GM13977 (cell line): ENCODE measurements at regions not wholly inside any gene's neighbourhood (a gene's known extent, or its start where the extent isn't known, plus 50 kb on each side); places are given as distances from the start of the nearest gene placed in this dataset.

Experiments
- DNase-seq: peaks from one replicate; pipeline ENCODE4 v3.0.0; 2012; ENCODE audit warnings: low spot score
- in situ Hi-C: fragments of 300-500 bp; cut with MboI; formaldehyde crosslinking; loops from one replicate; pipeline ENCODE4 v1.12.0; 2022; ENCODE audit warnings: low sequenced_read_pairs, low pct_unique_long_range_greater_than_20kb, mixed read lengths, inconsistent platforms; ENCODE audit not compliant: unreplicated experiment
- TF ChIP-seq, protein P1 (sequence below): IDR thresholded peaks from 2 replicates; pipeline ENCODE4 v1.5.1; 2012; ENCODE audit warnings: mild to moderate bottlenecking, control low read depth; ENCODE audit not compliant: insufficient read depth; ENCODE audit errors: extremely low read depth, missing control alignments

DNA sequence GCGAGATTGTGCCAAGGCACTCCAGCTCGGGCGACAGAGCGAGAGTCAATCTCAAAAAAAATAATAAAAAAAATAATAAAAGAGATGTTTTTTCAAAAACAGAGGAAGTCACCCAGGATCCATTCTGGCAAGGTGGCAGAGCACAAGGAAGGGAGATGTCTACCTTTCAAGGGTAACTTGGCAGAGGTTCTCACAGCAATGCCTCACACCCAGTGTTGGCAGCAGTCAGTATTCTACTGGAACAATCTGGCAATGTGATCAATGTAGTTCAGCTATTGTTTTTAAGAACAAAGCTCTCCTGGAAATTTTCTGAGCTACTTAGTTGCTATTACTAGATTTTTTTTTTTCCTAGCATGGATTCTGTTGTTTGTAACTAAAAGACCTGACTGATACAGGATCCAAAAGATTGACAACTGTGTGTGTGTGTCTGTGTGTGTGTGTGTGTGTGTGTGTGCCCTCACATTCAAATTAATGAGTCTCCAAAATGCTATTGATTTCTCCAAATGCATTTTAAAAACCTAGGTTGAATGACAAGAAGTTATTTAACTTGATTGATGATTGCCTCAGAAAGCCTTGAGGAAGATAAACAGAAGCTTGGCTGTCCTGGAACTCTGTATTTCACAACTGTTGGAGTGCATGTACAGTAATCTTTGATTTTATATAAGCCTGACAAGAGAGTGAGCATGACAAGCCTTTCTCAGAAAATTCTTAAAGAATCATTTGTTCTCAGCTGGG lies 114.1 kb upstream of the RREB1 start:
- DNase-seq: no peak
- in situ Hi-C loops: no loop called here
- TF ChIP-seq, protein P1, sequence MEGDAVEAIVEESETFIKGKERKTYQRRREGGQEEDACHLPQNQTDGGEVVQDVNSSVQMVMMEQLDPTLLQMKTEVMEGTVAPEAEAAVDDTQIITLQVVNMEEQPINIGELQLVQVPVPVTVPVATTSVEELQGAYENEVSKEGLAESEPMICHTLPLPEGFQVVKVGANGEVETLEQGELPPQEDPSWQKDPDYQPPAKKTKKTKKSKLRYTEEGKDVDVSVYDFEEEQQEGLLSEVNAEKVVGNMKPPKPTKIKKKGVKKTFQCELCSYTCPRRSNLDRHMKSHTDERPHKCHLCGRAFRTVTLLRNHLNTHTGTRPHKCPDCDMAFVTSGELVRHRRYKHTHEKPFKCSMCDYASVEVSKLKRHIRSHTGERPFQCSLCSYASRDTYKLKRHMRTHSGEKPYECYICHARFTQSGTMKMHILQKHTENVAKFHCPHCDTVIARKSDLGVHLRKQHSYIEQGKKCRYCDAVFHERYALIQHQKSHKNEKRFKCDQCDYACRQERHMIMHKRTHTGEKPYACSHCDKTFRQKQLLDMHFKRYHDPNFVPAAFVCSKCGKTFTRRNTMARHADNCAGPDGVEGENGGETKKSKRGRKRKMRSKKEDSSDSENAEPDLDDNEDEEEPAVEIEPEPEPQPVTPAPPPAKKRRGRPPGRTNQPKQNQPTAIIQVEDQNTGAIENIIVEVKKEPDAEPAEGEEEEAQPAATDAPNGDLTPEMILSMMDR: no peak

DNA sequence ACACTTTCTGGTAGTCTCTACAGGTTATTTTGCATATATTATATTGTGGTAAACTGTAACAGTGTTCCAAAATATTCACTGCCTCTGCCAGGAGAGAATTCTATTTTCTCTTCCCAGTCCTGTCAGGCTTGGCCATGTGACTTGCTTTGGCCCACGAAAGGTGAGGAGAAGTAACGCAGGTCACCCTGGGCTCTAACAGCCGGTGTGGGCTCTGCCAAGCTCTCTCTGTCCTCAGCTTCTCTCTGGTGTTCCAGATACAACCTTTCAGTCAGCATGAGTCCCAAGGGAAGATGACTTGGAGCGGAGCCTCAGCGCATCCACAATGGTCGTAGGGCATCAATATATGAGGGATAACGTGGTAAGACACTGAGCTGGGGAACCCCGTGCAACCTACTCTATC lies 113.0 kb upstream of the RREB1 start:
- DNase-seq: no peak
- TF ChIP-seq, protein P1: no peak
- in situ Hi-C loops: no loop called here

DNA sequence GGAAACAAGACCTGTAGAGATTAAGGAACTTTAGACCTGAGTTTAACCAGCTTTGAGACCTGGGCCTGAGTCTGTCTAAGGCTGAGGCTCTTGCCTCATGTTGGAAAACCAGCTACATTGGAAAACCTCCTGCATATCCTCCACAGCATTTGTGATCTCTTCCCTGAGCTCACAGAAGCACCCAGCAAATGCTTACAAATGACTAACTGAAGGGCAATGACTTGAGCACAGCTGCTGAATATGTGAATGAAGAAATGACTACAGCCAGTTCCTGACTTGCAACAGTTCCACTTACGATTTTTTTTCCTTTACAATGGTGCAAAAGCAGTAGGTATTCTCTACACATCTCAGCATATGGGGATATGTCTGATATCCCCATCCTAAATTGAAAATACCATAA lies 112.4 kb upstream of the RREB1 start:
- DNase-seq: no peak
- TF ChIP-seq, protein P1: no peak
- in situ Hi-C loops: no loop called here

DNA sequence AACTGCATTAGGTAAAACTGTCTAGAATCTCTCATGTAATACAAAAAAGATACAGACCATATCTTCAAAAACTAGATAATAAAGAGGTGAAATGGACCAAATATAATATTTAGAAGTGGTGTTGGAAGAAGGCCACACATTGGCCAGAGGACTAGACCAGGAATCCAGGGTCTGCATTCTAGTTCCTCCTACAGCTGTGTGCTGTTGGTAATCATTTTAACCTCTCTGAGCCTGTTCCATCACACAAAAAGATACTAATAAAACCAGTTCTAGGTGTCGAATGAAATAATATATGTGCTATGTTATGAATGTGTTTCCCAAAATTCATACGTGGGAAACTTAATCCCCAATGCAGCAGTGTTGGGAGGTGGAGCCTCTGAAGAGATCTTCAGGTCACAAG lies 111.6 kb upstream of the RREB1 start:
- TF ChIP-seq, protein P1: no peak
- in situ Hi-C loops: no loop called here

DNA sequence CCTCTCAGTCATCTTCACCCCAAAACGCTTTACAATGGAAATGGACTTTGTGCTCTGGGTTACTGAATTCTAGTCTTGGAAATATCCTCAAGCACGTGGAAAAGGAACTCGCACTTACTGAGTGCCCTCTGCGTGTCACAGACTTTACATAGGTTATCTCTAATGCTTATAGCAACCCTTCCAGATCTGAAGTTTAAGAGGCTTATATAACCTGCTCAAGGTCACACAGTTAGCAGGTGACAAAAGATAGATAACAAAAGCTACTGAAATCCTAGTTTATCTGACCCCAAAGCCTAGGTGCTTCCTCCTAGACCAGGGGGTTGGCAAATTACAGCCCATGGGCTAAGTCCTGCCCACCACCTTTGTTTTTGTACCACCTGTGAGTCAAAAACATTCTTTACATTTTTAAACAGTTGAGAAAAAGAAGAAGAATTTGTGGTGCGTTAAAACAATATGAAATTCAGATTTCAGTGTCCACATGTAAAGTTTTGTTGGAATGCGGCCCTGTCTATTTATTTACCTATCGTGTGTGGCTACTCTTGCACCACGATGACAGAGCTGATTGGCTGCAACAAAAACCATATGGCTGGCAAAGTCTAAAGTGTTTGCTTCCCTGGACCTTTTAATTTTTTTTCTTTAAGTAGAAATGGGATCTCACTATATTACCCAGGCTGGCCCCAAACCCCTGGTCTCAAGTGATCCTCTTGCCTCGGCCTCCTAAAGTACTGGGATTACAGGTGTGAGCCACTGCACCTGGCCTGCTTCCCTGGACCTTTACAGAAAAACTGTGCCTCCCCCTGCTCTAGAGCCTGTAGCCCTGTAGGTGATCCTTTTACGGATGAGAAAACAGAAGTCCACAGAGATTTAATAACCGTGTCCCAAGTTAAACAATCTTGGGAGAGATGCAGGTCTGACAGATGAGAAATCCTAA lies 110.2 kb upstream of the RREB1 start:
- in situ Hi-C loops: no loop called here
- TF ChIP-seq, protein P1: no peak
- no peak for DNase-seq

More for the DNA sequence above, 111.6 kb upstream of the RREB1 start:
- DNase-seq: no peak

DNA sequence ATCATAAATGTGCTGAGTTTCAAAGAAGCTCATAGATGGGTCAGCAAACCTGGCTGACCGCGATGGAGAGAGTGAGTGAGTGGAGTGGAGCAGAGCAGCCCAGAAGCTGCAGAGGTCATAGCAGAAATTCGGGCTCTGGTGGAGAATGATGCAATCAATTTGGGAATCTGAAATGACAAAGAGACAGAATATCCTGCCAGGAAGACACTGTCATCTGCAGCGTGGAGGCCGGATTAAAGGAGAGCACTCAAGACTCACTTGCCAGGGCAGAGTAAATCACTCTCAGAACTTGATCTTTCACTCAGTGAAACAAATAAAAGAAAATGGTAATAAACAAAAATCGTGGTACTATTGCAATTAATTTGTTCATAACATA lies 109.6 kb upstream of the RREB1 start:
- TF ChIP-seq, protein P1: no peak
- in situ Hi-C loops: no loop called here
- no peak for DNase-seq
